ENCODE measurements at regions not wholly inside any gene's neighbourhood (a gene's known extent, or its start where the extent isn't known, plus 50 kb on each side); places are given as distances from the start of the nearest gene placed in this dataset.

DNA sequence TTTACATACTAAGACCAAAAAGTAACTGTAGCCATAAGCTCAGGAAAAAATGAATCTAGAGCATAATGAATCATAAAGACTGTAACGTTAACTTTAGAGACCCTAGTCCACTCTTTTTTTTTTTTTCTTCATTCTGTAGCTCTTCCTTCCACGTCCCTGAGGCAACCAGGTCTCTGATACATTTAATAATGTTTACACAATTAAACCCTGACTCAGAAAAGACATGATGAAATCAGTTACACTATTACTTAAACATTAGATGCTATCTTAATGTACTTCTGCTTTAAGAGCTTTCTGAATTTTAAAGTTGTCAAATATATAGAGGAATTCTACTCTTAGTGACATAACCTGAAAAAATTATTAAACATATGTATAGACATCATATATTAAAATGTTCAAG is 1121.5 kb upstream of the DDX18 start:
- TF ChIP-seq, protein P1, sequence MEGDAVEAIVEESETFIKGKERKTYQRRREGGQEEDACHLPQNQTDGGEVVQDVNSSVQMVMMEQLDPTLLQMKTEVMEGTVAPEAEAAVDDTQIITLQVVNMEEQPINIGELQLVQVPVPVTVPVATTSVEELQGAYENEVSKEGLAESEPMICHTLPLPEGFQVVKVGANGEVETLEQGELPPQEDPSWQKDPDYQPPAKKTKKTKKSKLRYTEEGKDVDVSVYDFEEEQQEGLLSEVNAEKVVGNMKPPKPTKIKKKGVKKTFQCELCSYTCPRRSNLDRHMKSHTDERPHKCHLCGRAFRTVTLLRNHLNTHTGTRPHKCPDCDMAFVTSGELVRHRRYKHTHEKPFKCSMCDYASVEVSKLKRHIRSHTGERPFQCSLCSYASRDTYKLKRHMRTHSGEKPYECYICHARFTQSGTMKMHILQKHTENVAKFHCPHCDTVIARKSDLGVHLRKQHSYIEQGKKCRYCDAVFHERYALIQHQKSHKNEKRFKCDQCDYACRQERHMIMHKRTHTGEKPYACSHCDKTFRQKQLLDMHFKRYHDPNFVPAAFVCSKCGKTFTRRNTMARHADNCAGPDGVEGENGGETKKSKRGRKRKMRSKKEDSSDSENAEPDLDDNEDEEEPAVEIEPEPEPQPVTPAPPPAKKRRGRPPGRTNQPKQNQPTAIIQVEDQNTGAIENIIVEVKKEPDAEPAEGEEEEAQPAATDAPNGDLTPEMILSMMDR (IDR thresholded peaks at IDR 0.05; ENCODE audit: low read depth, low read length, missing control alignments), result no peak
- no peak overlapping the region for H3K4me3 ChIP-seq (replicated peaks; ENCODE audit: low read depth, low read length)

DNA sequence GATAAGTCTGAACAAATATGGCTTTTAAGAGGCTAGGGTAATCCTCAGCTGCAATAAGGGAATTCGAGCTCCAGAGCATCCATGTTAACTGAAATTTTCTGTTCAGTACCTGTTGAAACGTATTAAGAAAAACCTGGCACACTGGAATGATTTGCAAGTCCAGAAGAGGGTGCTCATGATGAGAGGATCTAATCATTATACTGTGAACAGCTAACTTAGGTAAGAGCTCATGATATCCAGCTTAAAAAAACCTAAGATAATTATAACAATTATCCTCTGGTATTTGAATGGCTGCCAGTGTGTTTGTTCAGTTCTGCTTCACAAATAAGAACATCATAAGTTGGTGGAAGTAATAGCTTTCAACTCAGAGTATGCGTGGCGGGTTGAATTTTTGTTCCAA is 1118.3 kb upstream of the DDX18 start:
- no peak for DNase-seq (ENCODE audit: extremely low read depth, low read depth)
- TF ChIP-seq, protein P1 (IDR thresholded peaks at IDR 0.05; ENCODE audit: low read depth, low read length, missing control alignments), result no peak

More for the DNA sequence above, 1121.5 kb upstream of the DDX18 start:
- DNase-seq (ENCODE audit: extremely low read depth, low read depth), result no peak

DNA sequence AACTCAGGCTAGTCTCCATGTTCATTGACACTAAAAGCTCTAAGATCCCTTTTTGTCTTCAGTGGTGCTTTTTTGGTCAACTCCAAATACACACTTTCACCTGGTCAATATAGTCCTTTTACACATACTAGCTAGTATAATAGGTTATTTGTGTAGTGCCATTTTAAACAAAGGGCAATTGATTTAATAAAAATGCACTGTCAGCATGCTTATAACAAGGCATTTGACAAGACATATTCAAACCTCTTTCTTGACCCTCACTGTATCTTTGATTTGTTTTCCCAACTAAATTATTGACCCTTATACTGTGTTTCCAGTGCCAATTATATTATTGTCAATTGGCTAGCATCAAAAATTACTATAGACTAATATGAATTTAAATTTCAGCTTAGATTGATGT is 1117.6 kb upstream of the DDX18 start:
- no peak for DNase-seq (ENCODE audit: extremely low read depth, low read depth)
- H3K4me3 ChIP-seq (replicated peaks; ENCODE audit: low read depth, low read length), result no peak overlapping the region
- TF ChIP-seq, protein P1 (IDR thresholded peaks at IDR 0.05; ENCODE audit: low read depth, low read length, missing control alignments), result no peak

More for the DNA sequence above, 1118.3 kb upstream of the DDX18 start:
- no peak overlapping the region for H3K4me3 ChIP-seq (replicated peaks; ENCODE audit: low read depth, low read length)

DNA sequence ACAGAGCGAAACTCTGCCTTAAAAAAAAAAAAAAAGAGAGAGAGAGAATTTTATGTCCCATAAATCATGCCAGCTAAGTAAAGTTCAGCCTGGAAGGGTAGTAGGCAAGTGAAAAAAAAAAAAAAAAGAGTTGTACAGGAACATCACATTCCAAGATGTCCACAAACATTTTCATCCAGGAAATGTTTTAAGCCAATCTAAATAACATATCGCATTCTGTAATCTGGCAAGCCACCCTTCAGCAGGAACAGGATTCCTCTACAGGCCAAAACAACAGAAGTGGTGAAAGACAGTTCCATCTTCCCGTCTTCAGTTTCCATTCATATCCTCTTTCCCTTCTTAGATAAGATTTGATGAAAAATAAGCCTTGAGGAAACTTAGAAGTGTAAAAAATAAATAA is 1108.1 kb upstream of the DDX18 start:
- H3K4me3 ChIP-seq (replicated peaks; ENCODE audit: low read depth, low read length), result no peak overlapping the region
- TF ChIP-seq, protein P1 (IDR thresholded peaks at IDR 0.05; ENCODE audit: low read depth, low read length, missing control alignments), result no peak
- no peak for DNase-seq (ENCODE audit: extremely low read depth, low read depth)

DNA sequence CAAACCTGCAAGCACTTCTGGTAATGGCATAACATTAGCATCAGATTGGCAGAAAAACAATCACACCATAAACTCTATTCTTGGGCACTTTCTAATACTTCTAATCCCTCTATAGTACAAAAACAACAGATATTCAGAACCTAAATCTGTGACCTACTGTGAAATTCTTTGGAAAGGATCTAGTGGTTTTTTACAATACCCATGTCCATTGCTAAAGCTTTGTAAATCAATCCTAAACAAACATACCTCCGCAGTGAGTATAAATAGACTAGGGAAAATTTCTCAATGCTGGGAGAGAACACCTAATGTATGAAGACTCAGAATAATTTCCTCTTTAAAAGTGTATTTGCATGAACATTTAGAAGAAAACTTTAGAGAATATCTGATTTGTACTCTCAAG is 1098.5 kb upstream of the DDX18 start:
- TF ChIP-seq, protein P1 (IDR thresholded peaks at IDR 0.05; ENCODE audit: low read depth, low read length, missing control alignments), result no peak
- no peak for DNase-seq (ENCODE audit: extremely low read depth, low read depth)

DNA sequence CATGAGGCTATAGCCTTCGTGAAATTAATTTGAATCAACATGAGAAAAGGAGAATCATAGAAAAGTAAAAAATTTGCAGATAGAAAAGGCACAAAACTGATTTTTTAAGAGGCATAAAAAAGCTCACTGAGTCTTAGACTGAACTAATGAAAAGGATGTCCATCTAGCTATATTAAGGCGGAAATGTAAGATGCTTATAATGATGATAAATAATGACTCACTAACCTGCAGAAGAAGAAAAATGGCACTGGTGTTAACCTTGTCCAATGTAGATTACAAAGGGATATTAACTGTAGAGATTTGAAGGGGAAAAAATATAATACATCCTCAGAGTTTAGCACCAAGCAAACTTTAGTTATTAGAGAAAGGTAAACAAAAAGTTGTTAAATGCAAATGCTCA is 1098.0 kb upstream of the DDX18 start:
- DNase-seq (ENCODE audit: extremely low read depth, low read depth), result no peak
- TF ChIP-seq, protein P1 (IDR thresholded peaks at IDR 0.05; ENCODE audit: low read depth, low read length, missing control alignments), result no peak
- no peak overlapping the region for H3K4me3 ChIP-seq (replicated peaks; ENCODE audit: low read depth, low read length)

More for the DNA sequence above, 1098.5 kb upstream of the DDX18 start:
- H3K4me3 ChIP-seq (replicated peaks; ENCODE audit: low read depth, low read length), result no peak overlapping the region

DNA sequence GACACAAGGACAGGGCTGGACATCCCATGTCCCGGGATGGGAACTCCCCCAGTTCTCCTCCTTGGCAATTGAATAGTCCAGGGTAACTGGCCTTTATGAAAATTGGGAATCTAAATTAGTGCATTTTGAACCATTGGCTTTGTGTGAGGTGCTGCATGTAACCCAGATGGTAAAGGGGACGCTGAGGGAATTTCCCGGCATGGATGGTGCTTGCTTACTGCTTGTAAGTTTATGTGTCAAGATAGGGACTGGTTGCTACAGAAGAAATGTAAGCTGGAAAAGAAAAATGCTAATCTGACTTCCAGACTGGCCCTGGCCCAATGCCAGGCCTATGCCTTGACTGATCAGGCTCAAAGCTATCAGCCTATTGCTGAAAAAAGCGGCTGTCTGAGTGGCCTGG is 1096.7 kb upstream of the DDX18 start:
- no peak for DNase-seq (ENCODE audit: extremely low read depth, low read depth)
- TF ChIP-seq, protein P1 (IDR thresholded peaks at IDR 0.05; ENCODE audit: low read depth, low read length, missing control alignments), result no peak
- no peak overlapping the region for H3K4me3 ChIP-seq (replicated peaks; ENCODE audit: low read depth, low read length)
